GM21529 (cell line): ENCODE measurements at regions not wholly inside any gene's neighbourhood (a gene's known extent, or its start where the extent isn't known, plus 50 kb on each side); places are given as distances from the start of the nearest gene placed in this dataset.
A peak's percentile ranks its signal among the peaks of the same experiment; 100 is the strongest.

ENCODE experiments used
- ATAC-seq: cut with Tn5 transposase; IDR thresholded peaks from one replicate; pipeline ENCODE4 v1.9.1; 2021; ENCODE audit not compliant: unreplicated experiment

GRCh38 chr11:109153836-109154235 is 268.2 kb upstream of the C11orf87 start:
- no peak for ATAC-seq

GRCh38 chr11:109155291-109155690 is 266.7 kb upstream of the C11orf87 start:
- ATAC-seq = peak; percentile 79

GRCh38 chr11:109165035-109165434 is 257.0 kb upstream of the C11orf87 start:
- ATAC-seq = no peak

GRCh38 chr11:109166441-109166840 is 255.5 kb upstream of the C11orf87 start:
- ATAC-seq = no peak

GRCh38 chr11:109173504-109173903 is 248.5 kb upstream of the C11orf87 start:
- ATAC-seq = no peak

GRCh38 chr11:109184376-109184775 is 237.6 kb upstream of the C11orf87 start:
- ATAC-seq = no peak

GRCh38 chr11:109192864-109193263 is 229.1 kb upstream of the C11orf87 start:
- ATAC-seq = no peak

GRCh38 chr11:109193880-109194279 is 228.1 kb upstream of the C11orf87 start:
- ATAC-seq = no peak

GRCh38 chr11:109196016-109196415 is 226.0 kb upstream of the C11orf87 start:
- no peak for ATAC-seq

- no peak for ATAC-seq
These were observed 224.3 kb upstream of the C11orf87 start for GRCh38 chr11:109197656-109198055.

GRCh38 chr11:109203176-109203575 is 218.8 kb upstream of the C11orf87 start:
- ATAC-seq = no peak

GRCh38 chr11:109205312-109205711 is 216.7 kb upstream of the C11orf87 start:
- ATAC-seq = no peak

- no peak for ATAC-seq
These were observed 213.9 kb upstream of the C11orf87 start for GRCh38 chr11:109208121-109208520.

- ATAC-seq = no peak
These were observed 212.4 kb upstream of the C11orf87 start for GRCh38 chr11:109209572-109209971.

- no peak for ATAC-seq
These were observed 200.8 kb upstream of the C11orf87 start for GRCh38 chr11:109221190-109221589.

- no peak for ATAC-seq
These were observed 199.2 kb upstream of the C11orf87 start for GRCh38 chr11:109222761-109223160.

- no peak for ATAC-seq
These were observed 198.5 kb upstream of the C11orf87 start for GRCh38 chr11:109223451-109223850.

GRCh38 chr11:109229682-109230081 is 192.3 kb upstream of the C11orf87 start:
- no peak for ATAC-seq

GRCh38 chr11:109236188-109236587 is 185.8 kb upstream of the C11orf87 start:
- no peak for ATAC-seq

- no peak for ATAC-seq
These were observed 185.3 kb upstream of the C11orf87 start for GRCh38 chr11:109236696-109237095.

- no peak for ATAC-seq
These were observed 184.4 kb upstream of the C11orf87 start for GRCh38 chr11:109237636-109238035.

- no peak for ATAC-seq
These were observed 179.9 kb upstream of the C11orf87 start for GRCh38 chr11:109241988-109242536.

- ATAC-seq = no peak
These were observed 174.9 kb upstream of the C11orf87 start for GRCh38 chr11:109247071-109247470.
